ENCODE measurements at regions not wholly inside any gene's neighbourhood (a gene's known extent, or its start where the extent isn't known, plus 50 kb on each side); places are given as distances from the start of the nearest gene placed in this dataset.
"Not testable (repeated sequence)": the region's sequence is repeated elsewhere in the genome, so short reads cannot be mapped to it uniquely, and the experiment has no call there.

- DNase-seq = no peak
These were observed 265.0 kb upstream of the NPSR1 start for GRCh38 chr7:34392972-34393371.

- no peak for DNase-seq
These were observed 261.5 kb upstream of the NPSR1 start for GRCh38 chr7:34396437-34397064.

- no peak for DNase-seq
These were observed 256.2 kb upstream of the NPSR1 start for GRCh38 chr7:34401776-34402175.

GRCh38 chr7:34406848-34407530 lies 251.0 kb upstream of the NPSR1 start:
- DNase-seq = peak; percentile 5

GRCh38 chr7:34407586-34407985 lies 250.4 kb upstream of the NPSR1 start:
- DNase-seq = no peak

- no peak for DNase-seq
These were observed 240.2 kb upstream of the NPSR1 start for GRCh38 chr7:34417781-34418180.

GRCh38 chr7:34421526-34421925 lies 236.5 kb upstream of the NPSR1 start:
- no peak for DNase-seq

GRCh38 chr7:34425194-34425593 lies 232.8 kb upstream of the NPSR1 start:
- no peak for DNase-seq

GRCh38 chr7:34425631-34426384 lies 232.2 kb upstream of the NPSR1 start:
- no peak for DNase-seq

- peak; percentile 23 for DNase-seq
These were observed 227.6 kb upstream of the NPSR1 start for GRCh38 chr7:34430456-34430855.

- DNase-seq = no peak
These were observed 219.6 kb upstream of the NPSR1 start for GRCh38 chr7:34438436-34438835.

GRCh38 chr7:34445653-34446052 lies 212.4 kb upstream of the NPSR1 start:
- no peak for DNase-seq

GRCh38 chr7:34448531-34448930 lies 209.5 kb upstream of the NPSR1 start:
- not testable (repeated sequence) for DNase-seq

GRCh38 chr7:34449765-34450164 lies 208.3 kb upstream of the NPSR1 start:
- no peak for DNase-seq

GRCh38 chr7:34451183-34451582 lies 206.8 kb upstream of the NPSR1 start:
- no peak for DNase-seq

- no peak for DNase-seq
These were observed 206.1 kb upstream of the NPSR1 start for GRCh38 chr7:34451923-34452322.

GRCh38 chr7:34452363-34452762 lies 205.7 kb upstream of the NPSR1 start:
- DNase-seq = no peak

- no peak for DNase-seq
These were observed 204.9 kb upstream of the NPSR1 start for GRCh38 chr7:34453150-34453549.

GRCh38 chr7:34454381-34454780 lies 203.6 kb upstream of the NPSR1 start:
- no peak for DNase-seq

- DNase-seq = no peak
These were observed 200.7 kb upstream of the NPSR1 start for GRCh38 chr7:34457329-34457728.

- no peak for DNase-seq
These were observed 194.2 kb upstream of the NPSR1 start for GRCh38 chr7:34463830-34464229.

- DNase-seq = no peak
These were observed 186.2 kb upstream of the NPSR1 start for GRCh38 chr7:34471844-34472243.

- no peak for DNase-seq
These were observed 171.6 kb upstream of the NPSR1 start for GRCh38 chr7:34486371-34486770.
